DLD1 (cell line): ENCODE measurements at regions not wholly inside any gene's neighbourhood (a gene's known extent, or its start where the extent isn't known, plus 50 kb on each side); places are given as distances from the start of the nearest gene placed in this dataset.
"Not testable (repeated sequence)": the region's sequence is repeated elsewhere in the genome, so short reads cannot be mapped to it uniquely, and the experiment has no call there.

Experiments used
- in situ Hi-C: cut with HindIII; loops from 2 replicates; pipeline ENCODE4 v1.10.0; 2017; ENCODE audit warnings: low sequenced_read_pairs

GRCh38 chr4:18635531-18635930 lies 614.0 kb upstream of the LCORL start:
- in situ Hi-C loops = no loop called here

GRCh38 chr4:18631586-18631985 lies 610.0 kb upstream of the LCORL start:
- in situ Hi-C loops = no loop called here

GRCh38 chr4:18630218-18631110 lies 608.9 kb upstream of the LCORL start:
- in situ Hi-C loops = no loop called here

DNA sequence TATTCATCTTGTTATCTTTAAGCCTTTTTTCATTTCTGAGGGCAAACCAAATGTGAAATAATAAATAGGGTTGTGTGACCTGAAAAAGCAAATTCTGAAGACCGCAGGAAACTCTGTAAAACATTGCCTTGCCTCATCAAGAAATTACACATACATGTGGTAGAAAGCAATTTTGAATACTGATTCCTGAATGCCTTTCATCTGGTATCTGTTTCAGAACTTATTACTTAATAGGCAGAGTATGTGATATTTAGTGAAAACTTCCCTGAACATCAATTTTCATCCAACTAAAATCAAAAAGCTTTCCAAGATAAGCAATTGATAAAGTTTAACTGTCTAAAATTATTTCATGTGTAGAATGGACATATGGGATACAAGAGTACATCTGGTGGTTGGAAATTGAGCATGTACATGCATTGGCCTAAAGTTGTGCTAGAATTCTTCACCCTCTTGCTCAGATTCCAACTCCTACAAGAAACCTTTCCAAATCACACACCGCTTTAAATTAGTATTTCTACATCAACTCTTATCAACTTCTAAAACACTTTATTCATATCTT lies 606.0 kb upstream of the LCORL start:
- in situ Hi-C loops = no loop called here

GRCh38 chr4:18626996-18627395 lies 605.4 kb upstream of the LCORL start:
- in situ Hi-C loops = no loop called here

DNA sequence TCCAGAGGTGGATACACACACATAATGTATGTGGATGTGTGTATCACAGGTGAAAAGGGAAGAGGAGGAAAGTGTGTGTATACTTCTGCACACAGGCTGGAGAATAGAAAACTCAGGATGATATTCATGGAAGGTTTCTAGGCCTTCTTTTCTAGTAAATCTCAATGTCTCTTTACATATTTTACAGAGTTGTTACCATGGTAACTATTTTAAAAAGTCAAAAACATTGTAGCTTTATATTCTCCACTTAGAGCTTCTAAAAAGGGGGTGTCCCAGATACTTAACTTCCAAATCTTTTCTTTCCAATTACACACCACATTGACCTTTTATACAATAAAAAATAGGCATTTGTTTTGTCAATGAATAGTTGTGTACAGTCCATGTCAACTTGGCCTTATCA lies 604.8 kb upstream of the LCORL start:
- in situ Hi-C loops = no loop called here

- in situ Hi-C loops = no loop called here
Measured at GRCh38 chr4:18621186-18621585, 599.6 kb upstream of the LCORL start.

DNA sequence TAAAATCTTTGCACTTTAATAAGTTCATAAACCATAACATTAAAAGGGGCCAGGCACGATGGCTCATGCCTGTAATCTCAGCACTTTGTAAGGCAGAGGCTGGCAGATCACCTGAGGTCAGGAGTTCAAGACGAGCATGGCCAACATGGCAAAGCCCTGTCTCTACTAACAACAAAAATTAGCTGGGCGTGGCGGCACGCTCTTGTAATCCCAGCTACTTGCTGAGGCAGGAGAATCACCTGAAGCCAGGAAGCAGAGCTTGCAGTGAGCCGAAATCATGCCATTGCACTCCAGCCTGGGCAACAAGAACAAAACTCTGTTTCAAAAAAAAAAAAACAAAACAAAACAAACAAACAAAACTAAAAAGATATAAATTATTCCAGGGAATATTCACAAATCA lies 595.2 kb upstream of the LCORL start:
- in situ Hi-C loops = no loop called here

GRCh38 chr4:18611026-18611425 lies 589.5 kb upstream of the LCORL start:
- in situ Hi-C loops = no loop called here

DNA sequence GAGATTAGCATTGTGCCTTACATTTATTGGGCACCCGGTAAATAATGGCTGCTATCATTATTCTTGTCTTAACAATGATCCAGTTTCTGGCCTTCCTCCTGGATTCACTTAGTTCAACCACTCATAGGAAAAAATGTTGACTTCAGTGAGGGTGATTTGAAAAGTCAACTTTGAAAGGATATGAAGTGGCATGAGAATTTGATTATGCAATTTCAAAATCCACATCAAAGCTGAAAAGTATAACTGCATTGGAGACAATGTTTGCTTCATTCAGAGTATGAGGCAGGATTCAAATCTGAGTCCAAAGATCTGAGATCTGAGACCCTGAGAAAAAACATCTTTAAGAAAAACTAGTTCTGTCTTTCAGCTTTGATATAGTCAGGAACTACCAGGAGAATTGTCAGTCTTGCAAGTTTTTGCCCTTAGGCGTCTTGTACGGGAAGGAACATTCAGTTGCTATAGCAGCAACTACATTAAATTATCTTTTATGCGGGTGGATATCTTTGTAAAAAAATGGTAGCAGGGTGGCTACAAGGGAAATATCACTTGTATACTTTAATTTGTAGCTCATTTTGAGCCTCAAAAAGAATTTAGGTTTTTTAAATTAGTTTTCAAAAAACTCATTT lies 587.5 kb upstream of the LCORL start:
- in situ Hi-C loops = no loop called here

GRCh38 chr4:18602610-18603009 lies 581.1 kb upstream of the LCORL start:
- in situ Hi-C loops = not testable (repeated sequence)

DNA sequence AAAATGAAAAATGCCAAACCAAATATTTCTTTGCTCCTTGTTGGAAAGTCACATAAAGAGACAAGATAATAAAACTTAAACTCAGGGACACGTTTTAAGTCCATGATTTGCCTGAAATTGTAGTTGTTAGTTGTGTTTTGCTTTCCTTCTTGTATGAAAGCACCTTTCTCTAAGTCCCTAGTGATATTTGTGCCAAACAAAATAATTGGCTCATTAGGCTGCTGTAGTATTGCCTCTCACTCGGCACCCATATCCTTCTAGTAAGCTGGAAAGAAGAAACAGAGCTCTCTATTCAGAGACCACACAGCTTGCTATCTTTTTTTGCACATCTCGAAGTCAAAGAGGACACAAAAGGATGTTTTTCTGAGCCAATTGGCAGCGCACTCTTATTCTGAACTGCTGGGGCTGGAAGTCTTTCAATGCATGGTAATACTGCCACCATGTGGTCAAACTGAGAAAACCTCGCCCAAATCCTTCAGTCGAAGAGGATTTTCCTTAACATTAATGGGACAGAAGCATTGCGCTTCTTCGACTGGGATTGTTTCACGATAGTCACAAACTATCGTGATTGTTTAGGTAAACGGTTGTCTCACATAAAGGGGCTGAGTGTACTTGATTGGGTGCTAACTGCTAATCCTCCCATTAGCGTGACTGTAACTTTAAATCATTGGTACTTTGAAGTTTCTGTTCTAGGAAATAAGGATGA lies 571.9 kb upstream of the LCORL start:
- in situ Hi-C loops = no loop called here

DNA sequence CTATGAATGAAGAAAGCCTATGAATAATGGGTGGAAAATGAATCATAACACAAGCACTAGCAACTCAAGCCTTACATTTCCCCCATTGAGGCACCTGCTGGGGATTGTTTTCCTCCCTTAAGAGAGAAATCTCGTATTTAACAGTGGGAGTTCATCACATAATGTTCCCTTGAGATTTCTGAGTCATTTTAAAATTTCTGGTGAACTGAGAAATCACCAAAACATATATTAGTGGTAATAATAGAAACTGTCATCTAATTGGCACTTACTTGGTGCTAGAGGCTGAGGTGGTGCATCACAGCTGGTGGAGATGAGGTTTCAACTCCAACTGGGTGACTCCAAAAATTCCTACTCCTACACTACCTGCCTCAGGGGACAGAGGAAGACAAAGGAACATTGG lies 561.3 kb upstream of the LCORL start:
- in situ Hi-C loops = no loop called here

DNA sequence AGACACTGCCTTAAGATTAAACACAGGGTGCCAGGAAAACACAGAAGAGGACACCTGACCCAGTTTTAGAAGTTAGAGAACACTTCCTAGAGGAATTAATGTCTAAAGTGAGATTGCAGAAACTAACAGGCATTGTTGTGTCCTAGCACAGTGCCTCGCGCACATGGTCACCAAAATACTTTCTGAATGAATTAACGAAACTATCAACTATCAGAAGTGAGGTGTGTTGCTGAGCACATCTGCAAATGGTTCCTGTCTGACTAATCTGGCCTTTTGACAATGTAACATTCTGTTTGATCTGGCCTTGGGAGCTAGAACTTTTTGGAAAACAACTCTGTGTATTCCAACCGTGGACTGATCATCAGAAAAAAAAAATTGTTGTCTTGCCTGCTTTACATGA lies 556.8 kb upstream of the LCORL start:
- in situ Hi-C loops = no loop called here

GRCh38 chr4:18572481-18572880 lies 550.9 kb upstream of the LCORL start:
- in situ Hi-C loops = no loop called here

GRCh38 chr4:18571301-18571761 lies 549.8 kb upstream of the LCORL start:
- in situ Hi-C loops = no loop called here

GRCh38 chr4:18570370-18570769 lies 548.8 kb upstream of the LCORL start:
- in situ Hi-C loops = no loop called here

GRCh38 chr4:18568600-18568999 lies 547.0 kb upstream of the LCORL start:
- in situ Hi-C loops = no loop called here

- in situ Hi-C loops = no loop called here
Measured at GRCh38 chr4:18566970-18567799, 545.6 kb upstream of the LCORL start.

- in situ Hi-C loops = no loop called here
Measured at GRCh38 chr4:18559492-18559891, 537.9 kb upstream of the LCORL start.

- in situ Hi-C loops = no loop called here
Measured at GRCh38 chr4:18556402-18556801, 534.8 kb upstream of the LCORL start.
